Frontal cortex (tissue), 3 donors: ENCODE measurements at regions not wholly inside any gene's neighbourhood (a gene's known extent, or its start where the extent isn't known, plus 50 kb on each side); places are given as distances from the start of the nearest gene placed in this dataset.
"Not testable (repeated sequence)": the region's sequence is repeated elsewhere in the genome, so short reads cannot be mapped to it uniquely, and the experiment has no call there.

Experiments used
- DNase-seq, 2 donors: peaks; one replicate each; pipeline ENCODE4 v3.0.0; 2012; ENCODE audit warnings: low spot score in 2 of 2
- FAIRE-seq: peaks from 2 replicates; lab custom pipeline; 2012; peaks lifted over from hg19 to GRCh38; lab: Jason Lieb, UNC
- donor health status: control.
- donor health status: control.
- donor health status: control.

- FAIRE-seq, result no peak
- DNase-seq, result no peak
These were observed 365.4 kb downstream of the LTN1 start for GRCh38 chr21:28627261-28627660.

GRCh38 chr21:28624626-28625025 lies 368.1 kb downstream of the LTN1 start:
- no peak for FAIRE-seq
- no peak for DNase-seq

- no peak for FAIRE-seq
These were observed 375.4 kb downstream of the LTN1 start for GRCh38 chr21:28617300-28617699.

GRCh38 chr21:28615276-28615675 lies 377.4 kb downstream of the LTN1 start:
- DNase-seq, result no peak
- FAIRE-seq, result no peak

More at GRCh38 chr21:28617300-28617699, 375.4 kb downstream of the LTN1 start:
- DNase-seq, result no peak

- FAIRE-seq, result no peak
- no peak for DNase-seq
These were observed 377.9 kb downstream of the LTN1 start for GRCh38 chr21:28614791-28615190.

- FAIRE-seq, result no peak
These were observed 384.0 kb downstream of the LTN1 start for GRCh38 chr21:28608646-28609045.

GRCh38 chr21:28607545-28607944 lies 385.1 kb downstream of the LTN1 start:
- DNase-seq, result no peak
- FAIRE-seq, result no peak

More at GRCh38 chr21:28608646-28609045, 384.0 kb downstream of the LTN1 start:
- DNase-seq, result no peak

- DNase-seq, result no peak
- FAIRE-seq, result no peak
These were observed 387.6 kb downstream of the LTN1 start for GRCh38 chr21:28604946-28605537.

GRCh38 chr21:28602546-28602945 lies 390.1 kb downstream of the LTN1 start:
- FAIRE-seq, result no peak

GRCh38 chr21:28598214-28598613 lies 394.5 kb downstream of the LTN1 start:
- DNase-seq (no peak), FAIRE-seq (no peak)

More at GRCh38 chr21:28602546-28602945, 390.1 kb downstream of the LTN1 start:
- no peak for DNase-seq

- no peak for FAIRE-seq
- no peak for DNase-seq
These were observed 400.3 kb downstream of the LTN1 start for GRCh38 chr21:28592205-28592865.

GRCh38 chr21:28590676-28591075 lies 402.0 kb downstream of the LTN1 start:
- no peak for DNase-seq
- FAIRE-seq, result no peak

GRCh38 chr21:28590026-28590425 lies 402.7 kb downstream of the LTN1 start:
- no peak for FAIRE-seq
- DNase-seq, result no peak

GRCh38 chr21:28588997-28589396 lies 403.7 kb downstream of the LTN1 start:
- FAIRE-seq (no peak), DNase-seq (no peak)

GRCh38 chr21:28587748-28588147 lies 404.9 kb downstream of the LTN1 start:
- FAIRE-seq (no peak), DNase-seq (no peak)

GRCh38 chr21:28581976-28582375 lies 410.7 kb downstream of the LTN1 start:
- FAIRE-seq (no peak), DNase-seq (no peak)

GRCh38 chr21:28581311-28581731 lies 411.4 kb downstream of the LTN1 start:
- not testable (repeated sequence) for DNase-seq, FAIRE-seq

- DNase-seq (no peak), FAIRE-seq (no peak)
These were observed 412.1 kb downstream of the LTN1 start for GRCh38 chr21:28580585-28580984.

- DNase-seq, result no peak
- no peak for FAIRE-seq
These were observed 412.6 kb downstream of the LTN1 start for GRCh38 chr21:28579986-28580550.

- DNase-seq (no peak), FAIRE-seq (no peak)
These were observed 424.0 kb downstream of the LTN1 start for GRCh38 chr21:28568692-28569091.

- not testable (repeated sequence) for DNase-seq, FAIRE-seq
These were observed 428.7 kb downstream of the LTN1 start for GRCh38 chr21:28563933-28564332.
